ENCODE measurements at regions not wholly inside any gene's neighbourhood (a gene's known extent, or its start where the extent isn't known, plus 50 kb on each side); places are given as distances from the start of the nearest gene placed in this dataset. TPM values are rescaled to one million over a fixed set of nuclear protein-coding genes. Genes with fewer than 3 reads are reported as not detected.

GRCh38 chr9:788777-789176, 52.7 kb upstream of the DMRT1 start:
- Histone ChIP-seq H3K27me3 (ENCODE audit: control insufficient read depth in 2 of 2, insufficient read depth in 2 of 2, low read length in 2 of 2) (peaks cover 0 to 2% of the 10 kb centered on the region in 2 experiments), H2AFZ (ENCODE audit: low read depth, low read length) (no peak overlapping the region), H3K9me3 (replicated peaks; ENCODE audit: control insufficient read depth, insufficient read depth, low read length) (no peaks in the 10 kb centered on the region), H3K79me2 (ENCODE audit: control insufficient read depth, insufficient read depth, low read length) (no peaks in the 10 kb centered on the region), H3K4me3 (replicated peaks in 1 of 3; ENCODE audit: insufficient read depth in 1 of 3, low read depth in 1 of 3, low read length in 3 of 3) (no peak overlapping the region), H3K4me2 (ENCODE audit: insufficient read depth, low read length) (no peak overlapping the region), H3K9ac (replicated peaks; ENCODE audit: extremely low read depth, insufficient read depth, low read length) (no peak overlapping the region), H3K27ac (ENCODE audit: insufficient read depth, low read depth, low read length) (no peak overlapping the region), H3K36me3 (ENCODE audit: control insufficient read depth in 2 of 2, extremely low read depth in 1 of 2, insufficient read depth in 2 of 2, low read length in 2 of 2) (no peaks in the 10 kb centered on the region), H4K20me1 (replicated peaks; ENCODE audit: control insufficient read depth, extremely low read depth, insufficient read depth, low read length) (no peaks in the 10 kb centered on the region), H3K4me1 (ENCODE audit: control insufficient read depth, extremely low read depth, insufficient read depth, low read length) (no peaks in the 10 kb centered on the region), H3K9me1 (replicated peaks; ENCODE audit: control insufficient read depth, extremely low read depth, insufficient read depth, low read length) (no peaks in the 10 kb centered on the region)
- TF ChIP-seq POLR2A (IDR thresholded peaks at IDR 0.05; ENCODE audit: low read depth, low read length) = no peak
- intact Hi-C loops (cut with micrococcal nuclease) = no loop called here
- POLR2A ChIA-PET = no interaction called here
- dilution Hi-C loops (cut with MboI; ENCODE audit: extremely low pct_ligation_motif_present, low sequenced_read_pairs) = no loop called here
- CTCF ChIA-PET = no interaction called here
- DNase-seq (ENCODE audit: low read depth, low spot score) = no peak
- no TSS peak for BruUV-seq (replicated peaks)
- no peak for FAIRE-seq

Small RNA genes in the stretch of these regions (small RNA-seq; reads per million reads assigned to genes)
- gene AL392089.1 (ENCODE audit: insufficient read depth, insufficient read length, low read depth, low replicate concordance) = not detected
- gene RNU6-1327P (ENCODE audit: insufficient read depth, insufficient read length, low read depth, low replicate concordance) = not detected

Measured in endothelial cell of umbilical vein (primary cell).